HG03175 (cell line): ENCODE measurements at regions not wholly inside any gene's neighbourhood (a gene's known extent, or its start where the extent isn't known, plus 50 kb on each side); places are given as distances from the start of the nearest gene placed in this dataset.

ENCODE experiments used
- ATAC-seq: cut with Tn5 transposase; IDR thresholded peaks from one replicate; pipeline ENCODE4 v1.9.1; 2021; ENCODE audit warnings: mild to moderate bottlenecking, moderate library complexity; ENCODE audit not compliant: unreplicated experiment

GRCh38 chr3:34225821-34226366 lies 427.5 kb downstream of the PDCD6IP start:
- no peak for ATAC-seq

GRCh38 chr3:34229876-34230275 lies 431.4 kb downstream of the PDCD6IP start:
- no peak for ATAC-seq

GRCh38 chr3:34235096-34235495 lies 436.7 kb downstream of the PDCD6IP start:
- ATAC-seq, result no peak

GRCh38 chr3:34237946-34238345 lies 439.5 kb downstream of the PDCD6IP start:
- ATAC-seq, result peak; percentile 56

- ATAC-seq, result no peak
Measured at GRCh38 chr3:34238407-34238806, 440.0 kb downstream of the PDCD6IP start.

- ATAC-seq, result no peak
Measured at GRCh38 chr3:34239287-34239686, 440.9 kb downstream of the PDCD6IP start.

GRCh38 chr3:34239875-34240274 lies 441.4 kb downstream of the PDCD6IP start:
- no peak for ATAC-seq

GRCh38 chr3:34247401-34247800 lies 449.0 kb downstream of the PDCD6IP start:
- no peak for ATAC-seq

GRCh38 chr3:34248352-34248751 lies 449.9 kb downstream of the PDCD6IP start:
- peak; percentile 98 for ATAC-seq

GRCh38 chr3:34254285-34254684 lies 455.9 kb downstream of the PDCD6IP start:
- no peak for ATAC-seq

- ATAC-seq, result no peak
Measured at GRCh38 chr3:34256021-34256420, 457.6 kb downstream of the PDCD6IP start.

- no peak for ATAC-seq
Measured at GRCh38 chr3:34256791-34257190, 458.4 kb downstream of the PDCD6IP start.

GRCh38 chr3:34258271-34258998 lies 460.0 kb downstream of the PDCD6IP start:
- no peak for ATAC-seq

- peak; percentile 60 for ATAC-seq
Measured at GRCh38 chr3:34260271-34261000, 462.0 kb downstream of the PDCD6IP start.

- ATAC-seq, result no peak
Measured at GRCh38 chr3:34261001-34261385, 462.6 kb downstream of the PDCD6IP start.

GRCh38 chr3:34263101-34263621 lies 464.7 kb downstream of the PDCD6IP start:
- ATAC-seq, result no peak

GRCh38 chr3:34264337-34265041 lies 466.1 kb downstream of the PDCD6IP start:
- no peak for ATAC-seq

GRCh38 chr3:34267088-34267487 lies 468.7 kb downstream of the PDCD6IP start:
- no peak for ATAC-seq

- ATAC-seq, result no peak
Measured at GRCh38 chr3:34268032-34268709, 469.7 kb downstream of the PDCD6IP start.

GRCh38 chr3:34275811-34276210 lies 477.4 kb downstream of the PDCD6IP start:
- no peak for ATAC-seq

GRCh38 chr3:34276342-34276741 lies 477.9 kb downstream of the PDCD6IP start:
- ATAC-seq, result no peak
